ENCODE measurements at regions not wholly inside any gene's neighbourhood (a gene's known extent, or its start where the extent isn't known, plus 50 kb on each side); places are given as distances from the start of the nearest gene placed in this dataset.

- Mint-ChIP-seq H3K36me3 (ENCODE audit: low read depth) (no peaks in the 10 kb centered on the region), H3K27me3 (no peaks in the 10 kb centered on the region), H3K9me3 (peaks cover 9% of the 10 kb centered on the region), H3K4me3 (no peak overlapping the region), H3K27ac (no peak overlapping the region), H3K4me1 (no peaks in the 10 kb centered on the region)
- no peak for ATAC-seq
- DNase-seq, result no peak
These were observed 441.0 kb upstream of the SOX9 start for GRCh38 chr17:71679832-71680231.

DNA sequence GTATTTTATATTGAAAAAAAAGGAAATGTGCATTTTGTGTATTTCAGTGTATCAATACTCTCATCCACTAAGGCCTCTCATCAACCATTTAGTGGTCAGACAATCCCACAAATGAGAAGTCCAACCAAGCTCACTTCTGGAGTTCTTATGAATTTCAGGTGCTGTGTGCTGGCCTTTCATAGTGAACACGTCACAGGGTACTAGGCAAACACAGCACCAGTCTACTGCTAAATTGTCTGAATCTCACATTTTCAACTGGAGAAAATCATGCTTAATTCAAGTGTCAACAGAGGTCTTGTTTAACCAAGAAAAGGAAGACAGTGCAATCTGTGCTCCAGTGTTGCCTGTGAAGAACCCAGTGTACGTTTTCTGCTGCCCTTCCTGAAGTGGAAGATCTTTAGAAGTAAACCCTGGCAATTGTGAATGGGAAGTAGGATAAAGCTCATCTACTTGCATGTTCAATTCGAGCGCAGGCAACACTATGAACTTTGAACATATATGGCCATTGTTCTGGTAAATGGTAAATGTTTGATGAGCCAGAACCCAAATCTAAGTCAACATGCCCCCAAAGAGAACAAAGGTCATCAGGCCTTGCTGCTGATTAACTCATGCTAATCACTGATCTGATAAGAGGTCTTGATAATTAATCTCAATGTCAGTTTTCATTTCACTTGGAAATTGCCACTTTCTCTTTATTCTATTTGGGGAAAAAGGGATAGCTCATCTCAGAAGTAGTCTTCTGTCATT is 439.2 kb upstream of the SOX9 start:
- Mint-ChIP-seq H3K4me3 (no peak overlapping the region), H3K36me3 (ENCODE audit: low read depth) (no peaks in the 10 kb centered on the region), H3K27ac (no peak overlapping the region), H3K9me3 (peaks cover 9% of the 10 kb centered on the region), H3K27me3 (no peaks in the 10 kb centered on the region), H3K4me1 (no peaks in the 10 kb centered on the region)
- ATAC-seq, result no peak
- no peak for DNase-seq

DNA sequence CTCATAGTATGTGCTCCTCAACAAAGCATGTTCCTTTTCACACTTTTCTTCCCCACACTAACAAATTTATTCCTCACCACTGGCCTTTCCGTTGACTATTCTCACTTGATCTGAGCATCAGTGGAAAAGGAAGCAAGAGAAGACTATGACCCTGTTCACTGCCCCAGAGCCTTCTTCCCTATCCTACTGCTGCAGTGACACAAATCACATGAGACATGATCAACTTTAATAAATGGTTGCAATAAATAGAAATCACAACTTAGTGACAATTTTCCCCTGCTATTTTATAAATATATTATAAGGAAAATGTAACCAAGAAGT is 438.7 kb upstream of the SOX9 start:
- no peak for DNase-seq

GRCh38 chr17:71689782-71690181 is 431.0 kb upstream of the SOX9 start:
- DNase-seq, result no peak
- Mint-ChIP-seq H3K4me1 (no peaks in the 10 kb centered on the region), H3K9me3 (peaks cover 11% of the 10 kb centered on the region), H3K36me3 (ENCODE audit: low read depth) (no peaks in the 10 kb centered on the region), H3K27ac (no peak overlapping the region), H3K4me3 (no peak overlapping the region), H3K27me3 (no peaks in the 10 kb centered on the region)
- ATAC-seq, result no peak

More for the DNA sequence above, 438.7 kb upstream of the SOX9 start:
- no peaks in the 10 kb centered on the region for H3K27me3 Mint-ChIP-seq
- H3K36me3 Mint-ChIP-seq (ENCODE audit: low read depth), result no peaks in the 10 kb centered on the region
- no peak overlapping the region for H3K4me3 Mint-ChIP-seq
- ATAC-seq, result no peak
- peaks cover 8% of the 10 kb centered on the region for H3K9me3 Mint-ChIP-seq
- H3K27ac Mint-ChIP-seq, result no peak overlapping the region
- no peaks in the 10 kb centered on the region for H3K4me1 Mint-ChIP-seq

DNA sequence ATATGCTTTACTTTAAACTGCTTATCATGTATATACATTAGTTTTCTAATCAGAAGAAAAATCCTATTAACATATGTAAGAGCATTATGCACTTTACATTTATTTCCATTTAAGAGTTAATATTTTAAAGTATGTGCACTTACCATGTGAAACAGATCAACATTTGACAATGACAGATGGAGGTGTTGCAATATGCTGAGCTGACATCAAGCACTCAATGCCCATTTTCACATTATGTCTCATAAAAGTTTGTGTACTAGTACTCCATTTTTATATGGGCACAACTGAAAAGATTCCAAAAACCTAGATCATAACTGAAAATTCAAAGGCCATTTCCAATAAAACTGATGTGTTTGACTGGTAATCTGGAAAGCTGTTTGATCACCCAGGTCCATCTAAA is 420.9 kb upstream of the SOX9 start:
- Mint-ChIP-seq H3K27ac (no peak overlapping the region), H3K4me1 (no peaks in the 10 kb centered on the region), H3K27me3 (no peaks in the 10 kb centered on the region), H3K4me3 (no peak overlapping the region), H3K36me3 (ENCODE audit: low read depth) (no peaks in the 10 kb centered on the region), H3K9me3 (peaks cover 18% of the 10 kb centered on the region)
- ATAC-seq (no peak), DNase-seq (no peak)

DNA sequence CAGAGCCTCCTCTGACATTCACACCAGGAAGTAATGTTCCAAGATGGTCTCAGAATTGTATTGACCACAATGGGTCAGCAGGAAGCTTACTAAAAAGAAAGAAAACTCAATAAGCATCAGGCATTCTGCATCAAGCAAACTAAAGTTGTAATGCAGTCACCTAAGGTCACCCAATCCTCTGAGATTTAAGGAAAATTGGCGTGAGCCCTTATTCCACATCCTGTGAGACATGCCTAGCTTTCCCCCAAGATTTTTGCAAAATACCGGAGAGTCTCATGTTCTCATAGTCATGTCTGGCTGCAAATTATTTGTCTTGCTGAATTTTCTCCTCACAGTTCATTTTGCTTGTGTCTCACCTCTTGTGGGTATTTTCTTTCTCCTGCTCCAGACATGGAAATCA is 417.1 kb upstream of the SOX9 start:
- ATAC-seq, result no peak
- Mint-ChIP-seq H3K36me3 (ENCODE audit: low read depth) (no peaks in the 10 kb centered on the region), H3K27ac (no peak overlapping the region), H3K9me3 (peaks cover 15% of the 10 kb centered on the region), H3K4me1 (no peaks in the 10 kb centered on the region), H3K4me3 (no peak overlapping the region), H3K27me3 (no peaks in the 10 kb centered on the region)
- DNase-seq, result no peak

DNA sequence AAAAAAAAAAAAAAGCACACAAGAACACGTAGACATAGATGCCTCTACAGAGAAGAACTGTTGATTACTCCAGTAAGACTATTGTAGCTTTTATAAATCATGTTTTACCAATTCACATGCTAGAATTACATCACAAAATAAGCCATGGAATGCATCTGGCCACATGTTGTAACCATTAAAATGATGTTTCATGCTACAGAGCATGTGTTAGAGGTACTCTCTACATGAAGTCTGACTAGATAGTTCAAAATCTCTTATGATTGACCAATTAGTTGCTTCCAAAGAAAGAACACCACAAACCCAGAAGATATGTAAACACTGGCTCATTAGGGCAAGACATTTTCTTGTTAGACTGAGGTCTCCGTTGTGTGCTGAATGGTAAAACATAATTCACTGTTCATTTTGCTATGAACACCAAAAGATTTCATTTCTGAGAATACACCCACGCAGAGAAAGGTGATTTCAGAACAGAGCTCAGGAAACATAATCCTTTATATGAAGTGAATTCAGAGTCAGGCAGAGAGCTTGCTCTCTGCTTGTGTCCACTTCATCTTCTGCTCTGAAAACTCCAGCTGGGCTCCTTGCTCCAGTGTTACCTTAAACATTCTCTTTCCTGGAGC is 411.4 kb upstream of the SOX9 start:
- DNase-seq, result no peak
- Mint-ChIP-seq H3K4me3 (no peak overlapping the region), H3K4me1 (no peaks in the 10 kb centered on the region), H3K27ac (no peak overlapping the region), H3K36me3 (ENCODE audit: low read depth) (no peaks in the 10 kb centered on the region), H3K9me3 (peaks cover 6% of the 10 kb centered on the region), H3K27me3 (no peaks in the 10 kb centered on the region)
- ATAC-seq, result no peak

- ATAC-seq (no peak), DNase-seq (no peak)
- no peaks in the 10 kb centered on the region for H3K4me1 Mint-ChIP-seq
- H3K4me3 Mint-ChIP-seq, result no peak overlapping the region
- no peaks in the 10 kb centered on the region for H3K27me3 Mint-ChIP-seq
- H3K36me3 Mint-ChIP-seq (ENCODE audit: low read depth), result no peaks in the 10 kb centered on the region
- H3K27ac Mint-ChIP-seq, result no peak overlapping the region
- peaks cover 6% of the 10 kb centered on the region for H3K9me3 Mint-ChIP-seq
These were observed 410.9 kb upstream of the SOX9 start for GRCh38 chr17:71709946-71710345.

DNA sequence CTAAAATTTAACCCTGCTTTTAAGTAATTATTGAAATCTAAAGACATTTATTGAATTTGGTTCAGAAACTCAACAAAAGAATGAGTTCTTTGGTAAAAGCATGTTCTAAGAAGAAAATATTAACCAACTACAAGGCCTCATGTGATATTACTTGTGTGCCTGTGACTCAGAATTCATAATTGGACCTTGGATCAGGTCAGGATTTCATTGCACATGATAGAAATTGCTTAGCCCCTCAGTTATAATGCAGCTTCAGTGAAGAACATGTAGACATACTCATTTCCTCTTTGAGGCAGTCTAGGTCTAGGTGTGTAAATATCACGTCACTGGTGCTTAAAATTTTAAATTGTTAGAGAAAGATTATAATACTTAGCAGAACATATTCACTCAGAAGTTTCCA is 410.0 kb upstream of the SOX9 start:
- no peaks in the 10 kb centered on the region for H3K36me3 Mint-ChIP-seq (ENCODE audit: low read depth)
- H3K27me3 Mint-ChIP-seq, result no peaks in the 10 kb centered on the region
- H3K27ac Mint-ChIP-seq, result no peak overlapping the region
- H3K4me1 Mint-ChIP-seq, result no peaks in the 10 kb centered on the region
- H3K4me3 Mint-ChIP-seq, result no peak overlapping the region
- peaks cover 13% of the 10 kb centered on the region for H3K9me3 Mint-ChIP-seq
- DNase-seq (no peak), ATAC-seq (no peak)

DNA sequence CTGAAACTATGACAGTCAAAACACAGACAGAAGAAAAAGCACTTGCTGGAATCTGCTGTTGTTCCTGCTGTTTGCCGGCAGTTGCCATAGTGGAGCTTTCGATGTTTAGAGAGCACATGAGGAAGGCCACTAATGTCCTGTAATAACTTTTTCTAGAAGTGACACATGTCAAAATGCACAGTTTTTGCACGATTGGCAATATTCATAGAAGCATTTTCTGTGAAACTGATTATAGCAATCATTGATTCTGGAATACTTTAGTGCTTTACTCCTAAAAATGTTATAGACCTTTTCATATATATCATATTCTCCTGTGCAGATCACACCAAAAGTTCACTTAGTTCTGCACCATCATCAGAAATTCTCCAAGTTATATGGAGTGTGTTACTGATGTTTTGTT is 407.0 kb upstream of the SOX9 start:
- Mint-ChIP-seq H3K4me1 (no peaks in the 10 kb centered on the region), H3K27ac (no peak overlapping the region), H3K36me3 (ENCODE audit: low read depth) (no peaks in the 10 kb centered on the region), H3K4me3 (no peak overlapping the region), H3K9me3 (peaks cover 13% of the 10 kb centered on the region), H3K27me3 (no peaks in the 10 kb centered on the region)
- ATAC-seq, result no peak
- DNase-seq, result no peak

DNA sequence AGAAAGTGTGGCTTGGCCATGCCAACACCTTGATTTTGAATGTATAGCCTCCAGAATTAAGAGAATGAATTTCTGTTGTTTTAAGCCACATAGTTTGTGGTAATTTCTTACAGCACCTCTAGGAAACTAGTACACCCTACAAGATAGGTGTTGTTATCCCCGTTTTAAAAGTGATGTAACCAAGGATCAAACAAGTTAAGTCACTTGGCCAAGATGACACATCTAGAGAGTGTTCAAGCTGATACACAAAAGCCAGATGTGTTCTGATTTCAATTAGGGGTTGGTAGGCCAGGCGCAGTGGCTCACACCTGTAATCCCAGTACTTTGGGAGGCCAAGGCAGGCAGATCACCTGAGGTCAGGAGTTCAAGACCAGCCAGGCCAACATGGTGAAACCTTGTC is 396.5 kb upstream of the SOX9 start:
- Mint-ChIP-seq H3K27ac (no peak overlapping the region), H3K4me3 (no peak overlapping the region), H3K36me3 (ENCODE audit: low read depth) (no peaks in the 10 kb centered on the region), H3K9me3 (peaks cover 16% of the 10 kb centered on the region), H3K27me3 (no peaks in the 10 kb centered on the region), H3K4me1 (no peaks in the 10 kb centered on the region)
- no peak for ATAC-seq
- DNase-seq, result no peak

DNA sequence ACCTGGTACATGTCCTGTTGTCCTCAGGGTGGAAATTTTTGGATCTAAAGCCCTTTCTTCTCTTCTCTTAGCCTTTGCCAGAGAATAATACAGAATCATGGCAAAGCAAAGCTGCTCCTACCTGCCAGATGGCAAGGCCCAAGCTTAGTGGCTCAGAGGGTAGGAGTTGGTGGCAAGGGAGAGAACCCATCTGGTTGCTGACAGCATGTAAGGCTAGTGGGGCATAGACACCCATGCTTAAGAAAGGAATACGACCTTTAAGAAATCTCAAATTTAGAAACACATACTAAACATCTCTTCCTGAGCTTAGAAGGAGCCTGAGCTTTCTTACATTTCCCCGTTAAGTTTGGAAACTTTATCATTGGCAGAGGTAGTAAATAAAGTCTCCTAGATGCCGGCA is 395.0 kb upstream of the SOX9 start:
- Mint-ChIP-seq H3K4me3 (no peak overlapping the region), H3K9me3 (peaks cover 16% of the 10 kb centered on the region), H3K4me1 (no peaks in the 10 kb centered on the region), H3K36me3 (ENCODE audit: low read depth) (no peaks in the 10 kb centered on the region), H3K27me3 (no peaks in the 10 kb centered on the region), H3K27ac (no peak overlapping the region)
- no peak for DNase-seq
- ATAC-seq, result no peak

DNA sequence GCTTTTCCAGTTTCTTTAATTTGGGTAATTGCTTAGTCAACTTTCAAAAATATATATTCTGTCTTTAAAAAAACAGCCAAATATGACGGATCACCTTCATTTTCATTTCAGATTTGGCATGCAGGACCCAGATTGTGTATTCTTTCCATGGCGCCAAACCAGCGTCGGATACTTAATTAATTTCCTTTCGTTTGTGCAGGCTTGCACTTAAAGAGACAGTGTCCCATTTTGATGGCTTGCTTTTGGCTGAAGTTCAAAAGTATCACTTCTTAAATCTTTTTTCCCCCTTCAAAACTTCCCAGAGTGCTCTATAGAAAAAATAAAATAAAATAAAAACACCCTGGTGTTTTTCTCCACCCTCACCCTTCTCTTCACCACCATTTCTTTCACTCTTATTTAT is 394.5 kb upstream of the SOX9 start:
- Mint-ChIP-seq H3K27me3 (no peaks in the 10 kb centered on the region), H3K4me3 (no peak overlapping the region), H3K4me1 (no peaks in the 10 kb centered on the region), H3K36me3 (ENCODE audit: low read depth) (no peaks in the 10 kb centered on the region), H3K9me3 (peaks cover 16% of the 10 kb centered on the region), H3K27ac (no peak overlapping the region)
- ATAC-seq, result no peak
- DNase-seq, result no peak

DNA sequence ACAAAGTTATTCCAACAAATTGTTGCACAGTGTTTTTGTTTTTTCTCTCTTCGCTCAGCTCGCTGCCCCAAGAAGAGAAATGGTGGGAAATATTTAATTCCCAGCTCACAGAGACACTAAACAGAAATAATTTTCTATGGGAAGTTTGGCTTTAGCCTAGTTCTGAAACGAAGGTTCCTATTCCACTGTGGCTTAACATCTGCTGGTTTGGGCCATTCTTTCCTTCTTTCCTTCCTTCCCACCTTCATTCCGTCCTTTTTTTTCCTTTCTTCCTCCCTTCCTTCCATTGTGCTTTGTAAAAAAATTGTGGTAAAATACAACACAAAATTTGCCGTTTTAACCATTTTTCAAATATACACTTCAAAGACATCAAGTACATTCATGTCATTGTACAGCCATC is 393.5 kb upstream of the SOX9 start:
- Mint-ChIP-seq H3K9me3 (peaks cover 16% of the 10 kb centered on the region), H3K4me3 (no peak overlapping the region), H3K27ac (no peak overlapping the region), H3K27me3 (no peaks in the 10 kb centered on the region), H3K36me3 (ENCODE audit: low read depth) (no peaks in the 10 kb centered on the region), H3K4me1 (no peaks in the 10 kb centered on the region)
- ATAC-seq (no peak), DNase-seq (no peak)

- H3K27ac Mint-ChIP-seq, result no peak overlapping the region
These were observed 393.1 kb upstream of the SOX9 start for GRCh38 chr17:71727723-71728122.

DNA sequence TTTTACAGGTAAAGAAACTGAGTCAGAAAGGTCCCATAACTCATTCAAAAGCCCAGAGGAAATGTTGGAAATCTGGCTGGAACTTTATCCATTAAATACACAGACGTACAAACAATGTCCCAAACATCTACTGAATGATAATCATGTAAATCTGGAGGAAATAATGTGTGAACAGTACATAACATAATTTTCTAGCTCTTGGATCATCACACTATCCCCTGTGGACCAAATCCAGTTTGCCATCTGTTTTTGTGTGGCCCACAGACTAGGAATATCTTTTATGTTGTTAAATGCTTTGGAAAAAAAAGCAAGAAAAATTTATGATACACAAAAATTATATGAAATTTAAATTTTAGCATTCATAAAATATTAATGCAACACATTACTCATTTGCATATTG is 389.9 kb upstream of the SOX9 start:
- H3K36me3 Mint-ChIP-seq (ENCODE audit: low read depth), result no peaks in the 10 kb centered on the region
- H3K4me1 Mint-ChIP-seq, result no peaks in the 10 kb centered on the region
- DNase-seq (no peak), ATAC-seq (no peak)
- H3K4me3 Mint-ChIP-seq, result no peak overlapping the region
- no peak overlapping the region for H3K27ac Mint-ChIP-seq
- H3K9me3 Mint-ChIP-seq, result peaks cover 9% of the 10 kb centered on the region
- H3K27me3 Mint-ChIP-seq, result no peaks in the 10 kb centered on the region

More at GRCh38 chr17:71727723-71728122, 393.1 kb upstream of the SOX9 start:
- ATAC-seq, result no peak
- Mint-ChIP-seq H3K9me3 (peaks cover 16% of the 10 kb centered on the region), H3K27me3 (no peaks in the 10 kb centered on the region), H3K36me3 (ENCODE audit: low read depth) (no peaks in the 10 kb centered on the region), H3K4me1 (no peaks in the 10 kb centered on the region), H3K4me3 (no peak overlapping the region)
- no peak for DNase-seq

Measured in activated naive CD8-positive, alpha-beta T cell treated with anti-CD3 and anti-CD28 coated beads, Interleukin-2, amount 50 U/mL, for 24 hours (primary cell).